ENCODE measurements at regions not wholly inside any gene's neighbourhood (a gene's known extent, or its start where the extent isn't known, plus 50 kb on each side); places are given as distances from the start of the nearest gene placed in this dataset.

GRCh38 chr12:43278541-43278832 is 273.5 kb downstream of the ADAMTS20 start:
- no peak for TF ChIP-seq CTCF (IDR thresholded peaks at IDR 0.05)
- no peak for TF ChIP-seq POLR2A (IDR thresholded peaks at IDR 0.05)
- TF ChIP-seq POLR2AphosphoS5 (IDR thresholded peaks at IDR 0.05), result no peak

Data from prostate gland (tissue), 2 donors.